Activated naive CD4-positive, alpha-beta T cell treated with Interleukin-2 at 50 U/mL for 16 hours (primary cell): ENCODE measurements at regions not wholly inside any gene's neighbourhood (a gene's known extent, or its start where the extent isn't known, plus 50 kb on each side); places are given as distances from the start of the nearest gene placed in this dataset.
A peak's percentile ranks its signal among the peaks of the same experiment; 100 is the strongest.

Source experiments
- DNase-seq: peaks from one replicate; pipeline ENCODE4 v3.0.0-alpha.2; 2020

DNA sequence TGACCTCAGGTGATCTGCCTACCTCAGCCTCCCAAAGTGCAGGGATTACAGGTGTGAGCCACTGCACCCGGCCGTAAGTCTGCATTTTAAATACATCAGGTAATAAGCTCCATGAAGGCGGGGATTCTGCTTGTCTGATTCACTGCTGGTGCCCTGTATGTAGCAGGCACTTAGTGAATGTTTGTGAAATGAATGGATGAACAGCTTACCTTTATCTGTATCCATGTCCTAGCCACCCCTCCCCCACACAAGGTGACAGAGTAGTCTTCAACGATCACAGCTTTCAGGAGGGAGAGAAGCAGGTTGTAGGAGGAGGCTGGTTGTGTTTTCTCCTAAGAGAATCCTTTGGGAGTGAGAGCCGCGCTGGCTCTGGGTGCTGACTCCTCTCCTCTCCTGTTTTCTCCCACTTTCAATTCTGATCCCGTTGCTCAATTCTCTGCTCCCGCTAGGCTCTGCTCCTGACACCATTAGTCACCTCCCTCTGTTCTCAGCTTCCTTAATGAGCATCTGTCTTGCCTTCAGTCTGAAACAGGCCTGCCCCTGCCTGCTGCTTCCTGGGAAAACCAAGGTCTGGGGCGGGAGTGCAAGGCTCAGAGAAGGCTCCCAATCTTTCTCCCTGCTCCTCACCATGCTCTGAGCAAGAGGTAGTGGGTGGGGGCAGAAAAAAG is 88.8 kb upstream of the CTNNA1 start:
- no peak for DNase-seq

DNA sequence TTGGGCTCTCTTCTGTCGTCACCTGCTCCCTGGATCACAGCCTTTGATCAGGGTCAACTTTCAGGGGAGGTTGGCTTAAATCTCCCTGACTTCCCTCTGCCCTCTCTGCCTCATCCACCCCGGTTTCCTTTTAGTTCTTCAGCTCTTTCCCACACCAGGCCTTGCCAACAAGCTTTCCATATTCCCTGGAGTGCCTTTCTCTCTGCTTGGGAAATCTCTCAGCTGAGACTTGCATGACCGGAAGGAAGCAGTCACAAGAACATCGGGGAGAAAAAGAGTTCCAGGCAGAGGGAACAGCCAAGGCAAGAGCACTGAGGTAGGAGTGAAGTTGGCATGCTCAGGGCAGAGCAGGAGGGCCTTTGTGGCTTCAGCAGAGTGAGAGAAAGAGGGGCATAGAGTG is 88.4 kb upstream of the HSPA9 start:
- no peak for DNase-seq

DNA sequence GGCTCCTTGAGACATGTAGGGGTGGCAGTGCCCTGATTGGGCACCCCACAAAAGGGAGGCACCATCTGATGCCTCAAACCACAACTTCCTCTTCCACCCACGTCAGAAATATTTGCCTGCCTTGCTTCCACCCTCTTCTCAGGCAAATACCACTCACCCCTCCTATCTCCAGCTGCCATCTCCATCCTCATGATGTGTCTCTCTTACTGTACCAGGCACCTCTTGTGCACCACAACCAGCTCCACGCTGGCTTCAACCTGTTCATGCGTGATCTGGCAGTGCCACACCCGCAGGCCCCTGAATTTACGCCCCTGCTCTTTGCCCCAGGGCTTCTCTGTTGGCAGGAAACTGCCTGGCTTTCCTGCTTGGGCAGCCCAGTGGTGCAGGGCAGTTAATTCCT is 87.8 kb upstream of the HSPA9 start:
- DNase-seq = no peak

DNA sequence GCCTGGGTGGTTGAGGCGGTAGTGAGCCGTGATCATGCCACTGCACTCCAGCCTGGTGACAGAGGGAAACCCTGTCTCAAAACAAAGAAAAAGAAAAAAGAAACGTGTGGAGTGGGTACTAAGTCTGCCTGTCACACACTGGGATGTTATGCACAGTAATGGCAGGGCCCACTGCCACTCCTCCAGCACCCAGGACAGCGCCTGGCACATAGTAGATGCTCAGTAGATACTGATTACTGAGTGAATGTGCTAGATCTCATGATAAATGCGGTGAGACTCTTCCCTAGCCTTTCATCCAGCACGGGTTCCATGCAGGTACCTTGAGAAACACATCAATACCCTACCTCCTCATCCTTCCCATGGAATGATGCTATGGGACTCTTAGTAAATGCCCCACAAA is 87.4 kb upstream of the HSPA9 start:
- DNase-seq = peak; percentile 35

DNA sequence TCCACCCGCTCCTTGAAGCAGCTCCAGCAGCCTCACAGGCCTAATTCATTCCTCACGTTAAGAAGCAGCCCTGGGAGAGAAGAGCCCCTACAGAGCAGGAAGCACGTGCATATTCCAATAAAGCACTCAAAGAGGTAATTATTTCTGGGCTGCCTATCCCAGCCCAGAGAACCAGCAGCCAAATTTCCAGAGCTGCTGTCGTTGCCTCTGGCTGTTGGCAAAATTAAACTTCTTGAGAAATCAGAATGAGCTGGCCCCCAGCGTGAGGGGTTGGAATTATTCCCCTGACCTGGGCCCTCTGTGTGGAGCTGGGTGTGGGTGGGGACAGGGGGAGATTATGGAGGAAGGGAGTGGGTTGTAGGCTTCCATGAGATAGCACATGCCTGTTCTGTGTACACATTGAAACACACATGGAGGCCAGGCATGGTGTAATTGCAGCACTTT is 86.8 kb upstream of the HSPA9 start:
- no peak for DNase-seq

DNA sequence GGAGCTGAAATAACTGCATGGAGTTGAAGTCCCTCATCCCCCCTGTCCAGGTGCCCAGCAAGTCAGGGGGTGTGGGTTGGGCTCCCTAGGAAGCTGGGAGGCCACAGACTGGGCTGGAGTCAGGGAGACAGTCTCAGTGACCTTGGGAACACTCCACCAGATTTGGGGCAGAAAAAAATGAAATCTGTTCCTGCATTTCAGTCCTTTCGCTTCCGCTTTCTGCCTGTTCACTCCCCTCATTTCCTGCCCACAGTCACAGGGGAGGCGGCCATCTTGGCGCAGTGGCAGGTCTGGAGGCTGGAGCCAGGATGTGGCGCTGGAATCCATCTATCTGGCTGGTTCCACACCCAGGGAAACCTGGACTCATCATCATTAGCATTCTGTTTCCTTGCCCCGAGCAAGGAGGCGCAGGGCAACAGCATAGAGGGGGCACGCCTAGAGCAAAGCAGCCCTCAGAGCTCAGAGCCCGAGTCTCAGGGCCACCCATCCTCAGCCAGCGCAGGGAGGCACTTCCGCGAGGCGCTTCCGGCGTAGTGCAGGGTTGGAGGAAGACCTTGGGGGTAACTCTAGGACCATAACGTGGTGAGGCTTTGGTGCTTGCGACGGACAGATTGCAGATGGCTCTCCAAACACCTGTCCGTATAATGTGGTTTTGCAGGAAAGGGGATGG is 86.2 kb upstream of the HSPA9 start:
- DNase-seq = no peak

GRCh38 chr5:138660051-138660572 is 84.9 kb upstream of the HSPA9 start:
- DNase-seq = no peak

DNA sequence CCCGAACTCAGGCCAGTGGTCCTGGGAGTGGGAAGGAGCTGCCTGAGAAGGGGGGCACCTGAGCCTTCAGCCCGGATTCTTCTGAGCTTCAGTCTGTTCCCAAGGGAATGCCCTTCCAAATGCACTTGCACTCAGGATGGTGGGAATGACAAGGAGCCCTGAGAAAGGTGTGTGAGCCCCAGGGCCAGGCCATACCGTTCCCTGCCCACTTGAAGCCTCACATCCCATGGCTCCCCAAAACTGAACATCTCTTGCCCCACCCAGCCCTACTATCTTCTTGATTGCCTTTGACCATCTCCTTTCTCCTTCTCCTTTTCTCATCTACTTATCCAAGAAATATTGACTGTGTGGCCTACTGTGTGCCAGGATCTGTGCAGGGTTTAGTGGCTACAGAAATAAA is 84.4 kb upstream of the HSPA9 start:
- DNase-seq = no peak

DNA sequence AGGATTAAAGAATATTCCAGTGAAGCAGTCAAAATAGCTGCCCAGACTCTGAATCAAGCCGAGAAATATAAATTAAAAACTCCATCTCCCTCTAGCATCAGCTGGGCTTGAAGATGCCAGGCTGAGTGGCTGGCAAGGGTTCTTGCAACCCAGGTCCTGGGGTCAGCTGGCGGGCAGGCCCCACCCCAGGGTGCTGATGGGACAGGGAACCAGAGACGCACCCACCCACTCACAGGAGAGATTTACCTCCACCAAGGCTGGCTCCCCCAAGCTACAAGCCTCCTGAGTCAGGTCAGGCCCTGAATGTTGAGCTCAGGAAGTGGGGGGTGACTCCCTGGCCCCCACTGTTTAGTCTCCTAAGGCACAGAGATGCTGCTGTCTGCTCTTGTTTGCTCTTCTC is 83.9 kb upstream of the HSPA9 start:
- DNase-seq = no peak

GRCh38 chr5:138658676-138659075 is 83.5 kb upstream of the HSPA9 start:
- DNase-seq = no peak

GRCh38 chr5:138657360-138657759 is 82.2 kb upstream of the HSPA9 start:
- no peak for DNase-seq

DNA sequence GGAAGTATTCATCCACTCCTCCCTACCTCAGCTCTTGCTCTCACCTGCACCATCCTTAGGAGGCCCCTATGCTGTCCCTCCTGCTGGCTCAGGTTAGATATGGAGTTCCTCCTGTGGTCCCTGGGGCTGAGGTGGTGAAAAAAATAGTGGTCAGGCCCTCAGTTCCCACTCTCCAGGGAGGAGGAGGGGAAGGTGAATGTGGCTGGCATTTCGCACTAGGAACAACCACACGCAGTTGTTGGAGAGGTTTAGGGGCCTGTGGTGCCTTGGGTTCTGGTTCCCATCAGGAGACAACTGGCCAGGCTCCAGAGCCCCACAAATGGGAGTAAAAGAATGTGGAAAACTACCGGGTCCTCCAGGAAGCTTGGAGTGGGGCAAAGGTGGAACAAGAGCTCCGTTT is 81.7 kb upstream of the HSPA9 start:
- no peak for DNase-seq

GRCh38 chr5:138655530-138656190 is 80.5 kb upstream of the HSPA9 start:
- DNase-seq = no peak

- DNase-seq = peak; percentile 78
These were observed 79.2 kb upstream of the HSPA9 start for GRCh38 chr5:138654281-138654867.

DNA sequence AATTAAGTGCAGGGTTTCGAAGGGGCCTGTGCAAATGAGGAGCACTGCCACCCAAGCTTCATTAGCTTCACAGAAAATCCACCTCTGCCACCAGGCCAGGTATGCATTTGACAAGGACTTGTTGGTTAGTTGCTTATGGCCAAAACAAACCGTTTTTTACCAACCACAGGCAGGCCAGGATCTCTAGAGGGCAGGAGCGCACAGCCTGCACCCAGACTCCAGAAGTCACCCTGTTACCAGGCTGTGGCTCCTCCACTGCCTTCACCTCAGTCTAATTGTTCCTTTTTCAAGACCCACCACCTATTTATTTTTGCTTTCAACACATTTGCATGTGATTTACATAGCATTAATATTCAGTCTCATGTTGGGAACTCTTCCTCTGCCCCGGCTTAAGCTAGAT is 78.3 kb upstream of the HSPA9 start:
- DNase-seq = no peak

DNA sequence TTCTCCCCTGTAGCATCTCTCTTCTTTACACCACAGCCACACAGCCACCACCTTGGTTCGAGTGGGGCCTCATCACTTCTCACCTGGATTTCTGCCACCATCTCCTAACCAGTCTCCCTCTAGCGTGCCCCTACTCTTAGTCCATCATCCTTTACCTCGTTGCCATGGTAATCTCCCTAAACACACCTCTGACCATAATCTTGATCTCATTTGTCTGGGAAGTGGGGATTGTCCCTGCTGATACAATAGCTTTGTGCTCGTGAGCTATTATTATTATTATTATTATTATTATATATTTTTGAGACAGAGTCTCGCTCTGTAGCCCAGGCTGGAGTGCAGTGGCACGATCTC is 76.5 kb upstream of the HSPA9 start:
- DNase-seq = no peak

DNA sequence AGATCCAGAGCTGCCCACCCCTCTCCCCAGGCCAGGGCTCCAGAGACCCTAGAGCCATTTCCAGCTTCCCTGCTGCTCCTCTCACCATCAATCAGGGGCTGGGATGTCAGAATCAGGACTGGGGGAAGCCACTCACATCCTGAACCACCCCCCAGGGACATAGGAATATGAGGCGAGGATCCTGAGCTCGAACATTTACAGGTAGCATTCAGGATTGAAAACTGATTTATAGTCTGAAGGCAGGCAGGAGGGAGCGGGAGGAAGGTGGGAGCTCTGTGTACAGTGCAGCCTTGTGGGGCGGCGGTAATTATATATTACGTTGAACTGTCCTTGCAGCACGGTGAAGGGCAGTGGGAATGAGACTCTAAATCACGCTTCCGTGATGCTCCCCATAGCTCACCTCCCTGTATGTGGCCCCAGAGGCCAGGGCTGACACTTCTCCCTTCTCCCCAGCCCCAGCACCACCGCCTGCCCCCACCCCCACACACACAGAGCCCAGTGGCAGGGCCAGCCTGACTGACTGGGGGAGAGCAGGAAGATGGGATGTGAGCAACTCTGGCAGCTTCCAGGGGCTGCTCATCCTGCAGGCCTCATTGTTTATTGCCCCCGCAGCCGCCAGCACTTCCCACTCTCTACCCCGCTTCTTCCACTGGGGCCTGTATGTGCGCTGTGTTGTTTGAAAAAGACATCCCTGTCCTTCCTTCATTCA is 76.0 kb upstream of the HSPA9 start:
- DNase-seq = no peak

GRCh38 chr5:138650196-138650595 is 75.0 kb upstream of the HSPA9 start:
- no peak for DNase-seq

GRCh38 chr5:138649775-138650174 is 74.6 kb upstream of the HSPA9 start:
- DNase-seq = no peak

GRCh38 chr5:138649316-138649720 is 74.1 kb upstream of the HSPA9 start:
- DNase-seq = no peak

DNA sequence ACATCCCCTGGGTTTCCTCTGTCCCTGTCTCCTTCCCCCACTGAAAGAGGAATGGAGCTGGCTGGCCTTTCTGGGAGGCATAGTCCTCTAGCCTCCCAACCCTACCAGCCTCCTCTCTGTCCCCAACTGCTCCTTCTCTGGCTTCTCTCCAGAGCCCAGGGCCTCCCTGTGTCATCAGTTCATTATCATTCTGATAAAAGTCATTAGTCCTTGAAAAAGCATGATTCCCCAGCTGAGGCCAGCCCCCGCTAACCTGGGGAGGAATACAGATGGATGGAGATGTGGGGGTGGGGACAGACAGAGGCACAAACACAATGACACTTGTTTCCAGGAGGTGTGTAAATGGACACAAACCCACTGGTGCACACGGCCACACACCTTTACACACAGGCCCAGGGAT is 73.6 kb upstream of the HSPA9 start:
- DNase-seq = no peak

DNA sequence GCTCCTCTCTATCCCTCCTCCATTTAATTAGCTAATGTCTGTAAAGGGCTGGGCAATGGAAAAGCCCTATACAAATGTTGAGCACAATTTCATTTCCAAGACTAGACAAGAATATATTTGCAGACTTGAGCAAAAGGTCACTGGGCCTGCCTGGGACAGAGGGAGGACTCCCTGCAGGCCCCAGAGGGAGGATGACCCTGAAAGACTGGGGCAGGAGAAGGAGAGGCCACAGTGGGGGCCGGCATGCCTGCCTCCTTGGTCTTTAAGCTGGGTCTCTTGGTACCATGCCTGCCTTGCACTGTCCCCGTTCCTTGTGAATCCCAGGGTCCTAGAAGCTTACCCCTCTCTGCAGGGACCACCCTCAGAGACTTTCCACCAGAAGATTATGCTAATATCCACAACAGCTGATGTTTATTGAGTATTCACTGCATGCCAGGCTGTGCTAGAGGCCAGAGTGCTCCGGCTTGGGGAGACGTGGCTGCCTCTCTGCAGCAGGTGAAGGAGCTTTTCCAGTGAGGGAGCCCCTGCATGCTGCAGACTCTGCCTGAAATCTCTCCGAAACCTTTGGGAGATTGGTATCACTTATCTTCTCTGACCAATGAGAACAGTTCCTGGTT is 72.7 kb upstream of the HSPA9 start:
- no peak for DNase-seq
